Neural cell (in vitro differentiated cells): ENCODE measurements at regions not wholly inside any gene's neighbourhood (a gene's known extent, or its start where the extent isn't known, plus 50 kb on each side); places are given as distances from the start of the nearest gene placed in this dataset.

Experiments
- H2AFZ ChIP-seq: fragments of 200-600, 300-800 bp; sonication (generic), shearing (Covaris generic); 2 replicates; pipeline ENCODE4 v1.6.0; 2014; ENCODE audit warnings: low read depth, mild to moderate bottlenecking, antibody characterized with exemption, low read length, moderate library complexity
- H3F3A ChIP-seq: fragments of 200-600 bp; shearing (Covaris generic); 2 replicates; pipeline ENCODE4 v1.6.1; 2016; ENCODE audit warnings: mild to moderate bottlenecking, moderate library complexity, mixed read lengths, antibody characterized with exemption, low read length; ENCODE audit not compliant: insufficient read depth, poor library complexity, severe bottlenecking
- H3K27ac ChIP-seq: fragments of 200-600, 300-800 bp; sonication (generic), shearing (Covaris generic); 2 replicates; pipeline ENCODE4 v1.5.1; 2014; ENCODE audit warnings: mild to moderate bottlenecking, low read length, moderate library complexity
- H3K27me3 ChIP-seq: fragments of 300-800, 200-600 bp; sonication (generic), shearing (Covaris generic); 2 replicates; pipeline ENCODE4 v1.6.0; 2014; ENCODE audit warnings: mild to moderate bottlenecking, low read depth, low read length, moderate library complexity; ENCODE audit not compliant: insufficient read depth
- H3K36me3 ChIP-seq: fragments of 300-800, 200-600 bp; sonication (generic), shearing (Covaris generic); 2 replicates; pipeline ENCODE4 v1.5.1; 2014; ENCODE audit warnings: mild to moderate bottlenecking, antibody characterized with exemption, low read length, moderate library complexity; ENCODE audit not compliant: insufficient read depth
- H3K4me2 ChIP-seq: fragments of 300-800, 200-600 bp; sonication (generic), shearing (Covaris generic); 2 replicates; pipeline ENCODE4 v1.6.0; 2014; ENCODE audit warnings: mild to moderate bottlenecking, low read length
- H3K4me3 ChIP-seq: fragments of 300-800, 200-600 bp; sonication (generic), shearing (Covaris generic); 2 replicates; pipeline ENCODE4 v1.5.1; 2014; ENCODE audit warnings: mild to moderate bottlenecking, low read length, moderate library complexity
- H3K79me2 ChIP-seq: fragments of 200-600 bp; shearing (Covaris generic); replicated peaks from 2 replicates; pipeline ENCODE4 v1.6.0; 2014; ENCODE audit warnings: mild to moderate bottlenecking, low read length, moderate library complexity; ENCODE audit not compliant: insufficient read depth
- H3K9ac ChIP-seq: fragments of 300-800, 200-600 bp; sonication (generic), shearing (Covaris generic); 2 replicates; pipeline ENCODE4 v1.6.1; 2016; ENCODE audit warnings: mild to moderate bottlenecking, low read length, mixed read lengths
- H3K9me2 ChIP-seq: fragments of 200-600 bp; shearing (Covaris generic); 2 replicates; pipeline ENCODE4 v1.6.1; 2016; ENCODE audit warnings: mild to moderate bottlenecking, low read length, mixed read lengths; ENCODE audit not compliant: insufficient read depth
- H3K9me3 ChIP-seq: fragments of 200-600, 300-800 bp; sonication (generic), shearing (Covaris generic); 2 replicates; pipeline ENCODE4 v1.6.1; 2016; ENCODE audit warnings: mild to moderate bottlenecking, mixed run types, low read length, moderate library complexity, mixed read lengths
- H4K20me1 ChIP-seq: fragments of 200-600 bp; shearing (Covaris generic); 2 replicates; pipeline ENCODE4 v1.6.1; 2016; ENCODE audit warnings: mild to moderate bottlenecking, mixed run types; ENCODE audit not compliant: insufficient read depth
- EP300 ChIP-seq: fragments of 450-650 bp; conservative IDR thresholded peaks from 2 replicates; pipeline ENCODE4 v1.6.1; 2014; ENCODE audit warnings: antibody characterized with exemption, mild to moderate bottlenecking, moderate library complexity; ENCODE audit not compliant: poor library complexity, severe bottlenecking
- EZH2 ChIP-seq: fragments of 200-600, 300-800 bp; shearing (Covaris generic), sonication (generic); IDR thresholded peaks from 2 replicates; pipeline ENCODE4 v1.6.1; 2014; ENCODE audit warnings: antibody characterized with exemption, low read length, borderline replicate concordance, mild to moderate bottlenecking; ENCODE audit not compliant: insufficient read depth, poor library complexity, severe bottlenecking
- MXI1 ChIP-seq: fragments of 450-650 bp; conservative IDR thresholded peaks from 2 replicates; pipeline ENCODE4 v1.6.1; 2014; ENCODE audit warnings: antibody characterized with exemption, mild to moderate bottlenecking; ENCODE audit not compliant: poor library complexity, severe bottlenecking
- POLR2AphosphoS5 ChIP-seq: IDR thresholded peaks from 2 replicates; pipeline ENCODE4 v1.6.1; 2012
- RAD21 ChIP-seq: fragments of 450-650 bp; conservative IDR thresholded peaks from 2 replicates; pipeline ENCODE4 v1.6.1; 2014; ENCODE audit warnings: antibody characterized with exemption, mild to moderate bottlenecking, moderate library complexity
- SMC3 ChIP-seq: fragments of 450-650 bp; conservative IDR thresholded peaks from 2 replicates; pipeline ENCODE4 v1.6.1; 2014; ENCODE audit warnings: antibody characterized with exemption, mild to moderate bottlenecking, moderate library complexity; ENCODE audit not compliant: poor library complexity
- TAF1 ChIP-seq: IDR thresholded peaks from 2 replicates; pipeline ENCODE4 v1.6.1; 2012; ENCODE audit warnings: low read depth
- TF ChIP-seq, protein P1 (sequence below): fragments of 450-650 bp; IDR thresholded peaks from 2 replicates; pipeline ENCODE4 v1.5.1; 2014; ENCODE audit warnings: antibody characterized with exemption, mild to moderate bottlenecking, moderate library complexity; ENCODE audit not compliant: poor library complexity, severe bottlenecking
- TF ChIP-seq, protein P2 (sequence below): IDR thresholded peaks from 2 replicates; pipeline ENCODE4 v1.6.1; 2012; ENCODE audit warnings: borderline replicate concordance

DNA sequence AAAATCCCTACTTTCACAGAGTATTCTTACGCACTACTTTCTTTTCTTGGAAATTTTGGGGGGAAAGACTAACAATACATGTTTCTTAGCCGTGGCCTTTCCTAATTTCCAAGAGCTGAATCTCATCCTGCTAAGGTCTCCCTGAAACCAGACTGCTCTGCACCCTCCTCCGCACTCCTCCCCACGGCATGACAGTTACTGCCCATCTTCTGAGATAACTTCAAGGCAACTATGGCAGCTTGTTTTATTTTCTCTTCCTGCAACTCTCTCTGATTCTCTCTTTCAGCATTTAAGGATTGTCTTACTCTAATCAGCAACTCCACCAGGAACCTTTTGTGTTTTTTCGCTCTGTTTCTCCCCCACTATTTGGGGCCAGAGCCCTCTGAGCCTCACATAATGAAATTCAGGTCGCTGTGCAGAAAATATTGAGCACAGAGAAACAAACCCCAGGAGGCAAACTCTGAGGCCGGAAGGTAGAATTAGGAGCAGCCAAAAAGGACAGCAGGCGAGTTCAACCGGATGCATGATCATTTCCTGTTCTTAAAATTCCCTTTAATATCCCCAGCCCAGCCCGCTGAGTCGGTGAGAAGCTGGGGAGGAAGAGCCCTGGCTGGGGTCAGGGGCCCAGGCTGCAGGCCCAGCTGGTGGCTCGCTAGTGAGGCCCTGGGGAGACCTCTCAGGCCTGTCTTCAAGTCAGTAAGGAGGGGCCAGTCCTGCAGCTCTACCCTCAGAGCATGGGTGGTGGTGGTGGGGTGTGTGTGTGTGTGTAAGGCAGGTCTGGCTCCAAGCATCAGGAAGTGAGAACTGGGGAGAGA lies 213.6 kb upstream of the S1PR3 start:
- Histone ChIP-seq H2AFZ (no peak overlapping the region), H3K27me3 (no peaks in the 10 kb centered on the region), H3K9me2 (no peaks in the 10 kb centered on the region), H3K27ac (no peak overlapping the region), H3K36me3 (no peaks in the 10 kb centered on the region), H4K20me1 (no peaks in the 10 kb centered on the region), H3K4me2 (no peak overlapping the region), H3K9me3 (no peaks in the 10 kb centered on the region), H3F3A (no peaks in the 10 kb centered on the region), H3K4me3 (no peak overlapping the region), H3K79me2 (no peaks in the 10 kb centered on the region), H3K9ac (no peak overlapping the region)
- TF ChIP-seq EZH2 (no peak), RAD21 (no peak), MXI1 (no peak), TAF1 (no peak), POLR2AphosphoS5 (no peak), EP300 (no peak), SMC3 (no peak)
- TF ChIP-seq, protein P1, sequence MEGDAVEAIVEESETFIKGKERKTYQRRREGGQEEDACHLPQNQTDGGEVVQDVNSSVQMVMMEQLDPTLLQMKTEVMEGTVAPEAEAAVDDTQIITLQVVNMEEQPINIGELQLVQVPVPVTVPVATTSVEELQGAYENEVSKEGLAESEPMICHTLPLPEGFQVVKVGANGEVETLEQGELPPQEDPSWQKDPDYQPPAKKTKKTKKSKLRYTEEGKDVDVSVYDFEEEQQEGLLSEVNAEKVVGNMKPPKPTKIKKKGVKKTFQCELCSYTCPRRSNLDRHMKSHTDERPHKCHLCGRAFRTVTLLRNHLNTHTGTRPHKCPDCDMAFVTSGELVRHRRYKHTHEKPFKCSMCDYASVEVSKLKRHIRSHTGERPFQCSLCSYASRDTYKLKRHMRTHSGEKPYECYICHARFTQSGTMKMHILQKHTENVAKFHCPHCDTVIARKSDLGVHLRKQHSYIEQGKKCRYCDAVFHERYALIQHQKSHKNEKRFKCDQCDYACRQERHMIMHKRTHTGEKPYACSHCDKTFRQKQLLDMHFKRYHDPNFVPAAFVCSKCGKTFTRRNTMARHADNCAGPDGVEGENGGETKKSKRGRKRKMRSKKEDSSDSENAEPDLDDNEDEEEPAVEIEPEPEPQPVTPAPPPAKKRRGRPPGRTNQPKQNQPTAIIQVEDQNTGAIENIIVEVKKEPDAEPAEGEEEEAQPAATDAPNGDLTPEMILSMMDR, result no peak
- TF ChIP-seq, protein P2, sequence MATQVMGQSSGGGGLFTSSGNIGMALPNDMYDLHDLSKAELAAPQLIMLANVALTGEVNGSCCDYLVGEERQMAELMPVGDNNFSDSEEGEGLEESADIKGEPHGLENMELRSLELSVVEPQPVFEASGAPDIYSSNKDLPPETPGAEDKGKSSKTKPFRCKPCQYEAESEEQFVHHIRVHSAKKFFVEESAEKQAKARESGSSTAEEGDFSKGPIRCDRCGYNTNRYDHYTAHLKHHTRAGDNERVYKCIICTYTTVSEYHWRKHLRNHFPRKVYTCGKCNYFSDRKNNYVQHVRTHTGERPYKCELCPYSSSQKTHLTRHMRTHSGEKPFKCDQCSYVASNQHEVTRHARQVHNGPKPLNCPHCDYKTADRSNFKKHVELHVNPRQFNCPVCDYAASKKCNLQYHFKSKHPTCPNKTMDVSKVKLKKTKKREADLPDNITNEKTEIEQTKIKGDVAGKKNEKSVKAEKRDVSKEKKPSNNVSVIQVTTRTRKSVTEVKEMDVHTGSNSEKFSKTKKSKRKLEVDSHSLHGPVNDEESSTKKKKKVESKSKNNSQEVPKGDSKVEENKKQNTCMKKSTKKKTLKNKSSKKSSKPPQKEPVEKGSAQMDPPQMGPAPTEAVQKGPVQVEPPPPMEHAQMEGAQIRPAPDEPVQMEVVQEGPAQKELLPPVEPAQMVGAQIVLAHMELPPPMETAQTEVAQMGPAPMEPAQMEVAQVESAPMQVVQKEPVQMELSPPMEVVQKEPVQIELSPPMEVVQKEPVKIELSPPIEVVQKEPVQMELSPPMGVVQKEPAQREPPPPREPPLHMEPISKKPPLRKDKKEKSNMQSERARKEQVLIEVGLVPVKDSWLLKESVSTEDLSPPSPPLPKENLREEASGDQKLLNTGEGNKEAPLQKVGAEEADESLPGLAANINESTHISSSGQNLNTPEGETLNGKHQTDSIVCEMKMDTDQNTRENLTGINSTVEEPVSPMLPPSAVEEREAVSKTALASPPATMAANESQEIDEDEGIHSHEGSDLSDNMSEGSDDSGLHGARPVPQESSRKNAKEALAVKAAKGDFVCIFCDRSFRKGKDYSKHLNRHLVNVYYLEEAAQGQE, result no peak

DNA sequence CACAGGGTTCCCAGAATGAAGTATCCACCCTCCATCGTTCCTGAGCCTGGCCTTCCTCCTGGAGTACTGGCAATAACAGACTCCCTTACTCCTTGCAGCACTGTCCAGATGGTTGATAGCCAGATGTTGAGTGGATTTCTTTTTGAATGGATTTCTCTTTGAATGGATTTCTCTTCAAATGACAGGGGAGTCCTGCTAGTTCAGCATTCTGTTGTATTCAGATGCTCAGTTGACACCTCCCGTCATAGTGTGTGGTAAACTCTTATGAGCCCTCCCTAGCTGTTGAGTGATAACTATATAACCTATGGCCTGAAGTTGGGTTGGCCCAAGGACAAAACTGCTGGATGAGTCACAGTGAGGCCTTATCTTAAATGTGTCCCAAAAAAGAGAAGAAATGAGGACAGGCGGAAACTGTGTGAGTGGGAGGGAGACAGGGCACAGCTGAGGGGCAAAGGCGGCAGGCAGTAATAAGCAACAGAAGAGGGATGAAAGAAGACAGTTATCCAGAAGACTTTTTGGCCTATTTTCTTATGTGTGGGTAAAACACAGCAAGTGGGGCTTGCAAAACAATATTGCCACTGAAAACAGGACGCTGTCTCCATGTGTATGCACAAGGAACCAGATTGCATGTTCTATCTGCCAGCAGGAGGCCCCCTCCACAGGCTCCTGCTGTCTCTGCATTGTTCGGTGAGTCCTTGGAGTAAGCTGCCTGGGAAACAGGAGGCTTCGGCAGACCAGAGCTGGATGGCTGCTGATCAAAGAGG lies 209.5 kb upstream of the S1PR3 start:
- no peaks in the 10 kb centered on the region for H3K79me2 ChIP-seq

More for the DNA sequence above, 209.5 kb upstream of the S1PR3 start:
- H3K4me3 ChIP-seq, result no peak overlapping the region
- no peaks in the 10 kb centered on the region for H3K36me3 ChIP-seq
- H3F3A ChIP-seq, result no peaks in the 10 kb centered on the region
- no peaks in the 10 kb centered on the region for H3K27me3 ChIP-seq
- H3K9me2 ChIP-seq, result no peaks in the 10 kb centered on the region
- no peaks in the 10 kb centered on the region for H3K9me3 ChIP-seq
- no peak overlapping the region for H3K27ac ChIP-seq
- TF ChIP-seq SMC3, result no peak
- TF ChIP-seq, protein P2, result no peak
- TF ChIP-seq POLR2AphosphoS5, result no peak
- TF ChIP-seq, protein P1, result no peak
- TF ChIP-seq EZH2, result no peak
- TF ChIP-seq MXI1, result no peak
- no peak for TF ChIP-seq TAF1
- TF ChIP-seq RAD21, result no peak
- no peak for TF ChIP-seq EP300
- H3K4me2 ChIP-seq, result no peak overlapping the region
- no peaks in the 10 kb centered on the region for H4K20me1 ChIP-seq
- H3K9ac ChIP-seq, result no peak overlapping the region
- no peak overlapping the region for H2AFZ ChIP-seq
